K562 (cell line): ENCODE measurements at regions not wholly inside any gene's neighbourhood (a gene's known extent, or its start where the extent isn't known, plus 50 kb on each side); places are given as distances from the start of the nearest gene placed in this dataset.

ENCODE experiments used
- ATAC-seq: fragments of 200-7000 bp; cut with Tn5 transposase; 3 replicates; pipeline ENCODE4 v1.9.1; 2020; ENCODE audit warnings: moderate library complexity
- BruUV-seq: library from RNA; stranded (reverse); fragments of 400-500 nt; replicated peaks from 2 replicates; lab custom pipeline; 2021; lab: Mats Ljungman, UMichigan
- CTCF ChIA-PET: fragments of 300-600 bp; formaldehyde crosslinking; extraction: SDS; loops from one replicate; lab custom pipeline; 2021; ENCODE audit warnings: low intra/inter-chr PET ratio; lab: Yijun Ruan, JAX
- POLR2A ChIA-PET: fragments of 300-600, 350-650 bp; sonication (Branson Sonifier 250); formaldehyde crosslinking; extraction: SDS; loops from one replicate; lab custom pipeline; 2021; ENCODE audit warnings: antibody characterized with exemption, inconsistent platforms; lab: Yijun Ruan, JAX
- DNase-seq, 4 experiments: peaks; one replicate each; pipeline versions ENCODE4 v3.0.0 to v3.0.0-alpha.2; 2011 to 2018; ENCODE audit warnings: low spot score in 3 of 4, mixed read lengths in 3 of 4; ENCODE audit errors: extremely low read depth in 1 of 4
- FAIRE-seq: peaks from 2 replicates; lab custom pipeline; 2011; peaks lifted over from hg19 to GRCh38; lab: Jason Lieb, UNC
- H2AFZ ChIP-seq: 2 replicates; pipeline ENCODE4 v1.6.0; 2011; ENCODE audit warnings: low read depth, low read length, control low read depth, inconsistent platforms
- H3K27ac ChIP-seq: fragments of 200-600 bp; 3 replicates; pipeline ENCODE4 v1.8.0; 2011; ENCODE audit warnings: low read depth, mild to moderate bottlenecking, control low read depth, inconsistent platforms, low read length, moderate library complexity, mixed read lengths; ENCODE audit errors: extremely low read depth
- H3K27me3 ChIP-seq, 2 experiments: fragments of 300-600 bp in 1 of 2; 2 replicates in 1 of 2; 3 replicates in 1 of 2; pipeline versions ENCODE4 v1.6.0 to v1.8.0; 2011; ENCODE audit warnings: inconsistent platforms in 2 of 2, low read length in 2 of 2, mild to moderate bottlenecking in 1 of 2, mixed read lengths in 1 of 2, moderate library complexity in 1 of 2; ENCODE audit not compliant: control insufficient read depth in 2 of 2, insufficient read depth in 2 of 2
- H3K36me3 ChIP-seq: fragments of 300-600 bp; 3 replicates; pipeline ENCODE4 v1.8.0; 2011; ENCODE audit warnings: mild to moderate bottlenecking, low read length, inconsistent platforms; ENCODE audit not compliant: control insufficient read depth, insufficient read depth
- H3K4me1 ChIP-seq, 2 experiments: fragments of 200-600 bp in 1 of 2; replicated peaks in 1 of 2; 2 replicates in 1 of 2; 3 replicates in 1 of 2; pipeline versions ENCODE4 v1.5.1 to v1.8.0; 2011; ENCODE audit warnings: inconsistent platforms in 2 of 2, low read length in 2 of 2, mild to moderate bottlenecking in 1 of 2, mixed read lengths in 1 of 2, moderate library complexity in 1 of 2; ENCODE audit not compliant: control insufficient read depth in 2 of 2, insufficient read depth in 2 of 2
- H3K4me2 ChIP-seq: 2 replicates; pipeline ENCODE4 v1.6.1; 2011; ENCODE audit warnings: low read length, control low read depth, inconsistent platforms, mixed read lengths; ENCODE audit not compliant: insufficient read depth
- H3K4me3 ChIP-seq: fragments of 200-600 bp; sonication (generic), shearing (Covaris generic); 2 replicates; pipeline ENCODE4 v1.5.1; 2016; ENCODE audit warnings: control low read depth, inconsistent platforms
- H3K79me2 ChIP-seq: fragments of 200-600 bp; 3 replicates; pipeline ENCODE4 v1.8.0; 2011; ENCODE audit warnings: low read length, inconsistent platforms; ENCODE audit not compliant: control insufficient read depth, insufficient read depth
- H3K9ac ChIP-seq, 2 experiments: 2 replicates each; pipeline versions ENCODE4 v1.6.0 to v1.6.1; 2011; ENCODE audit warnings: low read depth in 2 of 2, low read length in 2 of 2, control low read depth in 1 of 2, inconsistent platforms in 1 of 2, mild to moderate bottlenecking in 1 of 2, mixed read lengths in 1 of 2; ENCODE audit not compliant: insufficient read depth in 1 of 2
- H3K9me1 ChIP-seq: one replicate; pipeline ENCODE4 v1.6.0; 2011; ENCODE audit warnings: inconsistent platforms, mild to moderate bottlenecking, low read length, moderate library complexity; ENCODE audit not compliant: control insufficient read depth, insufficient read depth
- H3K9me3 ChIP-seq: replicated peaks from 2 replicates; pipeline ENCODE4 v1.5.1; 2011; ENCODE audit warnings: low read depth, low read length, inconsistent platforms; ENCODE audit not compliant: control insufficient read depth, insufficient read depth
- H4K20me1 ChIP-seq: replicated peaks from 2 replicates; pipeline ENCODE4 v1.6.1; 2011; ENCODE audit warnings: low read length, inconsistent platforms, mixed read lengths; ENCODE audit not compliant: control insufficient read depth, insufficient read depth
- BHLHE40 ChIP-seq: IDR thresholded peaks from 2 replicates; pipeline ENCODE4 v1.6.1; 2011; ENCODE audit warnings: low read length, improper control_type of control experiment
- FOXJ2 ChIP-seq: fragments of 200-800 bp; sonication (Bioruptor generic); IDR thresholded peaks from 2 replicates; pipeline ENCODE4 v1.6.1; 2016; ENCODE audit warnings: missing genetic modification characterization, missing compliant biosample characterization
- FOXK2 ChIP-seq, 2 experiments: fragments of 450-650 bp; IDR thresholded peaks in 1 of 2; conservative IDR thresholded peaks in 1 of 2; 2 replicates each; pipeline ENCODE4 v1.6.1; 2016; ENCODE audit warnings: low read depth in 2 of 2, mild to moderate bottlenecking in 1 of 2
- FOXM1 ChIP-seq, 2 experiments: fragments of 450-650 bp in 1 of 2; sonication (generic) in 1 of 2; formaldehyde crosslinking in 1 of 2; IDR thresholded peaks; 2 replicates each; pipeline versions ENCODE4 v1.6.1 to v1.9.0; 2017 to 2022; ENCODE audit warnings: low read depth in 2 of 2, mild to moderate bottlenecking in 2 of 2, missing genetic modification reagents in 1 of 2, moderate library complexity in 1 of 2
- HMG20B ChIP-seq: fragments of 250-450 bp; sonication (Bioruptor Pico); IDR thresholded peaks from 2 replicates; pipeline ENCODE4 v1.5.0; 2021; ENCODE audit warnings: mild to moderate bottlenecking
- HMGN3 ChIP-seq: IDR thresholded peaks from 2 replicates; pipeline ENCODE4 v1.6.1; 2011; ENCODE audit warnings: borderline replicate concordance, low read depth, mild to moderate bottlenecking, mixed read lengths, low read length; ENCODE audit not compliant: insufficient read length; ENCODE audit errors: extremely low read depth
- ILF3 ChIP-seq: fragments of 450-650 bp; IDR thresholded peaks from 2 replicates; pipeline ENCODE4 v1.6.1; 2018; ENCODE audit warnings: antibody characterized with exemption, mild to moderate bottlenecking, moderate library complexity, borderline replicate concordance
- PHTF2 ChIP-seq: fragments of 250-450 bp; sonication (Bioruptor Pico); IDR thresholded peaks from 2 replicates; pipeline ENCODE4 v1.5.0; 2021; ENCODE audit warnings: mild to moderate bottlenecking
- RBM34 ChIP-seq: fragments of 200-400 bp; formaldehyde crosslinking; IDR thresholded peaks from 2 replicates; pipeline ENCODE4 v1.6.1; 2018; ENCODE audit warnings: low read length, borderline replicate concordance; ENCODE audit not compliant: insufficient read depth
- SMAD2 ChIP-seq: fragments of 150-350 bp; IDR thresholded peaks from 2 replicates; pipeline ENCODE4 v1.6.1; 2014; ENCODE audit warnings: low read depth, mild to moderate bottlenecking, low read length
- TBP ChIP-seq: optimal IDR thresholded peaks from 2 replicates; pipeline ENCODE3; 2011; ENCODE audit warnings: low read depth, low read length, improper control_type of control experiment
- ZNF12 ChIP-seq: sonication (generic); formaldehyde crosslinking; IDR thresholded peaks from 2 replicates; pipeline ENCODE4 v1.4.0; 2020; ENCODE audit warnings: mild to moderate bottlenecking, missing genetic modification reagents
- ZNF398 ChIP-seq: fragments of 250-450 bp; sonication (Bioruptor Pico); IDR thresholded peaks from 2 replicates; pipeline ENCODE4 v1.8.0; 2021; ENCODE audit warnings: moderate library complexity, mild to moderate bottlenecking, inconsistent platforms
- WGBS: fragments of 100-300 bp; shearing (Covaris generic); methylation state at CpG from one replicate; pipeline ENCODE4 v1.1.6; 2016; ENCODE audit warnings: low coverage, mixed read lengths; ENCODE audit not compliant: insufficient coverage; ENCODE audit errors: missing lambda C conversion rate; 5-methylcytosine and 5-hydroxymethylcytosine counted together
- in situ Hi-C: fragments of 300-500 bp; cut with MboI; formaldehyde crosslinking; loops from 4 replicates; pipeline ENCODE4 v1.15.0; 2018; ENCODE audit warnings: inconsistent platforms, mixed read lengths
- intact Hi-C: fragments of 100-400 bp; cut with micrococcal nuclease; formaldehyde crosslinking; loops from 2 replicates; pipeline ENCODE4 v1.14.2; 2022

- in situ Hi-C loops (no loop called here), intact Hi-C loops (no loop called here)
- no peak for FAIRE-seq
These were observed 270.0 kb downstream of the NEBL start for GRCh38 chr10:20627087-20627486.

GRCh38 chr10:20625868-20626267 lies 271.2 kb downstream of the NEBL start:
- no TSS peak for BruUV-seq
- CTCF ChIA-PET = no interaction called here
- no peak for TF ChIP-seq FOXJ2 (tag)
- no peak for TF ChIP-seq ZNF12
- TF ChIP-seq FOXM1 (IDR thresholded peaks at IDR 0.05; ENCODE audit: low read depth) = no peak
- no peak for TF ChIP-seq FOXM1 (CRISPR knock-in tag; IDR thresholded peaks at IDR 0.05; ENCODE audit: low read depth)
- TF ChIP-seq RBM34 = no peak
- no peak for TF ChIP-seq SMAD2
- TF ChIP-seq PHTF2 (CRISPR knock-in tag) = no peak
- TF ChIP-seq HMGN3 = no peak
- no peak for TF ChIP-seq ZNF398
- no peak for TF ChIP-seq FOXK2 (conservative IDR thresholded peaks at IDR 0.05 in 1 of 2, IDR thresholded peaks at IDR 0.05 in 1 of 2; ENCODE audit: low read depth in 2 of 2)
- no peak for TF ChIP-seq BHLHE40

More at GRCh38 chr10:20627087-20627486, 270.0 kb downstream of the NEBL start:
- Histone ChIP-seq H3K9me1 (no peaks in the 10 kb centered on the region), H3K9me3 (no peaks in the 10 kb centered on the region), H3K36me3 (no peaks in the 10 kb centered on the region), H3K4me2 (no peak overlapping the region), H3K27me3 (no peaks in the 10 kb centered on the region), H3K4me1 (no peaks in the 10 kb centered on the region), H3K9ac (no peak overlapping the region), H4K20me1 (no peaks in the 10 kb centered on the region), H3K4me3 (no peak overlapping the region), H3K27ac (no peak overlapping the region), H3K79me2 (no peaks in the 10 kb centered on the region), H2AFZ (no peak overlapping the region)
- DNase-seq (no peak), ATAC-seq (no peak)
- 0% methylated on average over 1 of the region's 1 CpG for WGBS
- TF ChIP-seq ILF3 (no peak), HMG20B (no peak), TBP (no peak)
- BruUV-seq = no TSS peak
- CTCF ChIA-PET = no interaction called here
- POLR2A ChIA-PET = no interaction called here

More at GRCh38 chr10:20625868-20626267, 271.2 kb downstream of the NEBL start:
- Histone ChIP-seq H3K27ac (no peak overlapping the region), H3K79me2 (no peaks in the 10 kb centered on the region), H3K9me3 (no peaks in the 10 kb centered on the region), H3K4me3 (no peak overlapping the region), H3K27me3 (no peaks in the 10 kb centered on the region), H3K36me3 (no peaks in the 10 kb centered on the region), H2AFZ (no peak overlapping the region), H3K4me1 (no peaks in the 10 kb centered on the region), H4K20me1 (no peaks in the 10 kb centered on the region), H3K9ac (no peak overlapping the region), H3K9me1 (no peaks in the 10 kb centered on the region), H3K4me2 (no peak overlapping the region)
- ATAC-seq (no peak), DNase-seq (no peak), FAIRE-seq (no peak)
- intact Hi-C loops (no loop called here), in situ Hi-C loops (no loop called here)
- POLR2A ChIA-PET = no interaction called here
- 0% methylated on average over 1 of the region's 1 CpG for WGBS
